Thyroid gland (tissue), 4 donors: ENCODE measurements at regions not wholly inside any gene's neighbourhood (a gene's known extent, or its start where the extent isn't known, plus 50 kb on each side); places are given as distances from the start of the nearest gene placed in this dataset.

ENCODE experiments used
- DNase-seq, 2 donors: peaks; one replicate each; pipeline ENCODE4 v3.0.0-alpha.2; 2019
- H3K27ac ChIP-seq, 3 donors: fragments of 200-600 bp; sonication (generic); 1 replicate in 2 of 3; 2 replicates in 1 of 3; pipeline ENCODE4 v1.5.1; 2016 to 2019; ENCODE audit warnings: mild to moderate bottlenecking in 1 of 3, moderate library complexity in 1 of 3
- H3K27me3 ChIP-seq: fragments of 200-600 bp; sonication (generic); one replicate; pipeline ENCODE4 v1.5.1; 2019
- H3K36me3 ChIP-seq, 2 donors: fragments of 200-600 bp; sonication (generic); one replicate each; pipeline ENCODE4 v1.5.1; 2016 to 2019
- H3K4me1 ChIP-seq, 2 donors: fragments of 200-600 bp; sonication (generic); one replicate each; pipeline ENCODE4 v1.5.1; 2017 to 2019
- H3K4me3 ChIP-seq, 3 donors: fragments of 200-600 bp; sonication (generic); replicated peaks in 1 of 3; 1 replicate in 2 of 3; 2 replicates in 1 of 3; pipeline ENCODE4 v1.5.1; 2016; ENCODE audit warnings: mild to moderate bottlenecking in 1 of 3
- H3K9me3 ChIP-seq: fragments of 200-600 bp; sonication (generic); one replicate; pipeline ENCODE4 v1.5.1; 2017
- POLR2A ChIP-seq, 2 donors: fragments of 450-650 bp; IDR thresholded peaks; one replicate each; pipeline ENCODE4 v1.6.1; 2017; ENCODE audit warnings: antibody characterized with exemption in 2 of 2, mild to moderate bottlenecking in 2 of 2, moderate library complexity in 1 of 2
- WGBS, 2 donors: methylation state at CpG; one replicate each; pipeline ENCODE4 v1.1.5; 2017; 5-methylcytosine and 5-hydroxymethylcytosine counted together
- intact Hi-C: fragments of 100-400 bp; cut with DNase I; formaldehyde crosslinking; loops from one replicate; pipeline ENCODE4 v1.15.1; 2023
- TF ChIP-seq, protein P1 (sequence below), 6 experiments: fragments of 200-600 bp in 3 of 6; fragments of 450-650 bp in 3 of 6; sonication (generic) in 3 of 6; IDR thresholded peaks; one replicate each; pipeline ENCODE4 v1.5.1; 2016 to 2019; ENCODE audit warnings: antibody characterized with exemption in 6 of 6, mild to moderate bottlenecking in 2 of 6, inconsistent platforms in 1 of 6, moderate library complexity in 1 of 6

DNA sequence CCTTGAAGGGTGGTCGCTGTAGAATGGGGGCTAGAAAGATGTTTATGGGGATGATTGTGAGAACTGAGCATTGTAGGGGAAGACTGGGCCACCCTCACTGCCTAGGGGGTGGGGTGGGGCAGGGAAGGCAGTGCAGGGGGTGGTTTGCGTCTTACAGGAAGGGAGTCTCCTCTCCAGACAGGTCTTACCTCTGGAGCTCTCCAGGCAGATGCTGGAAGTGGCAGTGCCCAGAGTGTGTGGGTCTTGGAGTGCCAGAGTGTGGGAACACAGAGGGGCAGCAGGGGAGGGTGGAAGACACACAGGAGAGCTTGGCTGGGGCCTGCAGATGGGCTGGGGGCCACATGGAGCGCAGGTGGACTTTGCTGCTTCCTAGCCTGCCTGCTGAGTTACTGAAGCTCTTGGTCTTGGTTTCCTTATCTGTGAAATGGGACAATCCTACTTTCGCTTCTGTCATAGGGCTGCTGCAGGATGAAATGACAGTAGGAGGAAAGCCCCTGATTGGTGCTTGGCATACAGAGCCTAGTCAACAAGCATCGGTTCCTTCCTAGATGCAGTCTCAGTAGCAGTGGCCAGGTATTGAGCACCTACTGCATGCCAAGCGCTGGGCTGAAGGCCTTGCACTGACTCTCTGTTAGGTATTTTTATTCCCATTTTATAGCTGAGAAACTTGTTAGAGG, 118.3 kb downstream of the SLC25A47 start:
- no peaks in the 10 kb centered on the region for H3K9me3 ChIP-seq
- no peak for DNase-seq
- TF ChIP-seq, protein P1, sequence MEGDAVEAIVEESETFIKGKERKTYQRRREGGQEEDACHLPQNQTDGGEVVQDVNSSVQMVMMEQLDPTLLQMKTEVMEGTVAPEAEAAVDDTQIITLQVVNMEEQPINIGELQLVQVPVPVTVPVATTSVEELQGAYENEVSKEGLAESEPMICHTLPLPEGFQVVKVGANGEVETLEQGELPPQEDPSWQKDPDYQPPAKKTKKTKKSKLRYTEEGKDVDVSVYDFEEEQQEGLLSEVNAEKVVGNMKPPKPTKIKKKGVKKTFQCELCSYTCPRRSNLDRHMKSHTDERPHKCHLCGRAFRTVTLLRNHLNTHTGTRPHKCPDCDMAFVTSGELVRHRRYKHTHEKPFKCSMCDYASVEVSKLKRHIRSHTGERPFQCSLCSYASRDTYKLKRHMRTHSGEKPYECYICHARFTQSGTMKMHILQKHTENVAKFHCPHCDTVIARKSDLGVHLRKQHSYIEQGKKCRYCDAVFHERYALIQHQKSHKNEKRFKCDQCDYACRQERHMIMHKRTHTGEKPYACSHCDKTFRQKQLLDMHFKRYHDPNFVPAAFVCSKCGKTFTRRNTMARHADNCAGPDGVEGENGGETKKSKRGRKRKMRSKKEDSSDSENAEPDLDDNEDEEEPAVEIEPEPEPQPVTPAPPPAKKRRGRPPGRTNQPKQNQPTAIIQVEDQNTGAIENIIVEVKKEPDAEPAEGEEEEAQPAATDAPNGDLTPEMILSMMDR (IDR thresholded peaks at IDR 0.05), result no peak
- no peak for TF ChIP-seq POLR2A (IDR thresholded peaks at IDR 0.05)
- H3K27me3 ChIP-seq, result no peaks in the 10 kb centered on the region
- intact Hi-C loops, result no loop called here
- H3K27ac ChIP-seq, result no peak overlapping the region
- 90 to 92% methylated on average over 6 of the region's 6 CpGs for WGBS, 2 donors
- no peaks in the 10 kb centered on the region for H3K36me3 ChIP-seq
- peaks cover 14 to 22% of the 10 kb centered on the region in 2 donors for H3K4me1 ChIP-seq
- H3K4me3 ChIP-seq, result no peak overlapping the region

DNA sequence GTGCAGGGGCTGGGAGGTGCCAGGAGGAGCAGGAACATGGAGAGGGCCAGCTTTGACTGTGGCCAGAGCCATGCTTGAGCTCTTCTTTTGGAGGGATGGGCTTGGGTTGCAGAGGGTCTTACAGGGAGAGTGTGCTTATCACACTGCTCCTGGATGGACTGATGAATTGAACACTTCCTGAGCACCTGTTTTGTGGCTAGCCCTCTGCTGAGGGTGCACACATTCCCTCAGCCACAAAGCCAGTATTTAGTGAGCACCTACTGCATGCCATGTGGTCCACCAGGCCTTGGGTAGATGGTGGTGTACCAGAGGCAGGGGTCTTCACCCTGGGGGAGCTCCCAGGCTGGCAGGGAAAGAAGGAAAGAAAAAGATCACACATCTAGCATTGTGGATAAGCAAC, 118.9 kb downstream of the SLC25A47 start:
- Histone ChIP-seq H3K4me3 (no peak overlapping the region), H3K36me3 (no peaks in the 10 kb centered on the region), H3K27ac (no peak overlapping the region), H3K4me1 (peaks cover 14 to 22% of the 10 kb centered on the region in 2 donors), H3K9me3 (no peaks in the 10 kb centered on the region), H3K27me3 (no peaks in the 10 kb centered on the region)
- intact Hi-C loops, result no loop called here
- DNase-seq, result no peak
- no peak for TF ChIP-seq POLR2A (IDR thresholded peaks at IDR 0.05)
- TF ChIP-seq, protein P1 (IDR thresholded peaks at IDR 0.05), result no peak

DNA sequence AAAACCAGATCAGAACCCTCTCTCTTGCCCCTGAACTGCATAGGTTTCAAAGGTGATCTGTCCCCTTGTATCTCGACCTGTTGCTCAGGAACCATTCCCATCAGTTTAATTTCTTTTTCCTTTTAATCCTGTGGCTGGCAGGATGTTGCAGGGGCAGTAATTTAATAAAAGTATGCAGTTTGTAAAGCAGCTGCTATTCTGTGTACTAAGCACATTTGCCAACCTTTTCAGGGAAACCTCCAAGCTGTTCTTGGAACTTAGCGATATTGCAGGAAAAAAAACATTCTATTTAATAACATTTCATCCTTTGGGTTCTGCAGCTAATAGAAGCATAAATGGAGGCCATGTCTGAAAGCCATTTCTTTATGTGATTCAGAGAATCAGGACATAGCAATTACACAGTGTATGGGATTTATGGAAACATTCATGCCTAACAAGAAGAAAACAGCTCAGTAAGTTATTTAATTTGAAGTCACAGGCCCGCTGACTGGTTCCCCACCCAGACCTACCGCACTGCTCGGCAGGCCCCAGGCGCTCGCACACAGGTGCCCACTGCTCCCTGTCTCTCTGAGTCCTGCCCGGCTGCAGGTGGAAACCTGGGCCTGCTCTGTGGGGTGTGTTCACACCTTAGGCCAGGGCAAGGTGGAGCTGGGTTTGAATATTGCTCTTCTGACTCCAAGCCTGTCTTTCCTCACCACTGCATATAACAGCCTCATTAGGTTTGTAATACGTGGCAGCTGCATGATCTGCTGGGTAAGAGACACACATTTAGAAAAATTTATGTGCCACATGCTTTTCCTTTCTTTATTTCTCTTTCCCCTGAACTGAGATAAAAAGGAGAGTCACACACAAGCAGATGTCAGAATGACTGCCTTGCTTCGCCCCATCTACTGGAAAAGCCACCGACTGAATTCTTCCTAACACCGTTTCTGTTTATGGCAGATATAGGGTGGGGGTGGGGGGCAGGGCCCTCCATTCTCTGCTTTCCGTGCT, 119.7 kb downstream of the SLC25A47 start:
- TF ChIP-seq, protein P1 (IDR thresholded peaks at IDR 0.05), result no peak
- no peak for TF ChIP-seq POLR2A (IDR thresholded peaks at IDR 0.05)
- DNase-seq, result no peak
- WGBS, 2 donors, result 93 to 96% methylated on average over 13 of the region's 13 CpGs
- no peaks in the 10 kb centered on the region for H3K9me3 ChIP-seq
- intact Hi-C loops, result no loop called here
- no peak overlapping the region for H3K4me3 ChIP-seq
- peaks cover 14 to 22% of the 10 kb centered on the region in 2 donors for H3K4me1 ChIP-seq
- H3K27me3 ChIP-seq, result no peaks in the 10 kb centered on the region
- no peak overlapping the region for H3K27ac ChIP-seq
- no peaks in the 10 kb centered on the region for H3K36me3 ChIP-seq

DNA sequence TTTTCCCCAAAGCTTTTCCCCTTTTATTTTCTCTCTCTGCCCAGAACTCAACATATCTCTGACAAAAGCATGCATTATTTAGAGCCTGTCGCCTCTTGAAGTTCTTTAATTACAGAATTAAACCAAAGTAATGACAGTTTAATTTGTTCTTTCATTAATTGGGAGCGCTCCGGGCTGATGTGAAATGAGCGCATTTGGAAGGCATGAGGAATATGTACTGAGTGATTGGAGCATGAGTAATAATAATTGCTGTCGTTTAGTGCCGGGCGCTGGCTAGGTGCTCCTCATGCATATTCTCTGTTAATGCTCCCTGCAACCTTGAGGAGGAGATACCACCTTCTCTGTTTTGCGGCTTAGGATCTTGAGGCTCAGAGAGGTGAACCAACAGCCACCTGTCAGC, 120.5 kb downstream of the SLC25A47 start:
- intact Hi-C loops, result no loop called here
- WGBS, 2 donors, result 93 to 97% methylated on average over 8 of the region's 8 CpGs
- TF ChIP-seq, protein P1 (IDR thresholded peaks at IDR 0.05), result no peak
- TF ChIP-seq POLR2A (IDR thresholded peaks at IDR 0.05), result no peak

More for the DNA sequence above, 120.5 kb downstream of the SLC25A47 start:
- no peak overlapping the region for H3K27ac ChIP-seq
- no peaks in the 10 kb centered on the region for H3K36me3 ChIP-seq
- no peak for DNase-seq
- H3K9me3 ChIP-seq, result no peaks in the 10 kb centered on the region
- no peaks in the 10 kb centered on the region for H3K27me3 ChIP-seq
- H3K4me3 ChIP-seq, result no peak overlapping the region
- peaks cover 14 to 22% of the 10 kb centered on the region in 2 donors for H3K4me1 ChIP-seq
